Activated effector memory CD4-positive, alpha-beta T cell treated with anti-CD3 and anti-CD28 coated beads, Interleukin-2, amount 50 U/mL, for 16 hours (primary cell): ENCODE measurements at regions not wholly inside any gene's neighbourhood (a gene's known extent, or its start where the extent isn't known, plus 50 kb on each side); places are given as distances from the start of the nearest gene placed in this dataset.
"Not testable (repeated sequence)": the region's sequence is repeated elsewhere in the genome, so short reads cannot be mapped to it uniquely, and the experiment has no call there.

Source experiments
- DNase-seq: peaks from one replicate; pipeline ENCODE4 v3.0.0-alpha.2; 2020

DNA sequence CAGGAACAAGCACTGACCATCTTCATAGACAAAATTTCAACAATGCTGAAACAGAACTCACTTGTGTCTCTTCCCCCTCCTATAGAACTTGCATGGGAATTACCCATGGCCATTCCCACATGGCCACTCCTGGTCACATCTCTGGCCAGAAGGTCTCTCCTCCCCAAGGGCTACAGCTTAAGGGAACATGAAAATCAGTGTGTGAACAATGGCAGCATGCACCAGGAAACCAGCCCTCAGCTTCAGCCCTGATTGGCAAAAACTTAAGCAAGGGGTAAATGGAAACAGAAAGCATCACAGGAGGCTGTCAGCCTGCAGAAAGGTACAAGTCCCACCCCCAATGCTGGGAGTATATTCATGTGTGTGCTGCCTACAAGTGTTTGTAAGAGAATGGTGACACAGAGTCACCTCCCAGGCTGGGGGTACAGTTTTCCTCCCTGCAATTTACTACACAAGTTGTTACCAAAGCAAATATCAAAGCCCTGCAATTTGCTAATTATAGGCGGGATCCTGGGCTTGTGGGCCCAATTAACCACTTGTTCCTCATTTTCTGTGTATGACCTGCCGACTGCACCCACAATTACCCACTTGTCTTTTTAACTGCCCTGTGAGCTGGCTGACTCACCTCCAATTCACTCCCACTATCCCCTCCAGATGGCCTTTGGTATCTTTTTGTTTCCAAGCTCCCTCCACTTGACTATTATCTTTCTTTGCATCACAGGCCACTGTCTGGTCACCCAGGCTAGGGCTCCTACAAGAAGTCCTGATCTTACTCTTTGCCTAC, 84.4 kb upstream of the HES1 start:
- DNase-seq, result no peak

DNA sequence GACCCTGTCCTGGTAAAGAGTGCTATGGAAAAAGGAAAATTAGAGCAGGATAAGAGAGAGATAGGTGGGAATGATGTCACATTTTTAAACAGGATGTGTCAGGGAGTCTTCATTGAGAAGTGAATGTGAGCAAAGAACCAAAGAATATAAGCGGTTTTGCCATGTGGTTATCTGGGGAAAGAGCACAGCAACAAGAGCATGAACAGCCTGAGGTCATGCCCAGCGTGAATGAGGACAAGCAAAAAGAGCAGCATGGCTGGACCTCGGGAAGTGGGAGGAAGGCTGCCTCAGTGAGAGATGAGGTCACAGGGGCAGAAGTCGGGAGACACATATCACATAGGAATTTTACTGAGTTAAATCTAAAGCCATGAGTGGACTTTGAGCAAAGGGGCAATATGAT, 82.8 kb upstream of the HES1 start:
- no peak for DNase-seq

DNA sequence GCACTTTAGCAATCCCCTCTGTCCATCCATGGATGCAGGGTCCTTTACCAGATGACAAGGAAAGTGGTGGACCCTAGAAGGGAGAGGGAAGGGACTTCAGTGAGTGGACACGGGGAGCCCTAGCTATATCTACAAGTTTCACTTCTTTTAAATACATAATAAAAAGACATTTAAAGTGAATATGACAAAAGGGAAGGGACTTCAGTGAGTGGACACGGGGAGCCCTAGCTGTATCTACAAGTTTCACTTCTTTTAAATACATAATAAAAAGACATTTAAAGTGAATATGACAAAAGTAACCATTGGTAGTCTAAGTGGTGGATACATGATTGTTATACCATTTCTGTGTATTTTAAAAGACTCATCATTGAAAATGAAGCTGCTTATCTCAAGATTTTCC, 81.9 kb upstream of the HES1 start:
- DNase-seq, result no peak

DNA sequence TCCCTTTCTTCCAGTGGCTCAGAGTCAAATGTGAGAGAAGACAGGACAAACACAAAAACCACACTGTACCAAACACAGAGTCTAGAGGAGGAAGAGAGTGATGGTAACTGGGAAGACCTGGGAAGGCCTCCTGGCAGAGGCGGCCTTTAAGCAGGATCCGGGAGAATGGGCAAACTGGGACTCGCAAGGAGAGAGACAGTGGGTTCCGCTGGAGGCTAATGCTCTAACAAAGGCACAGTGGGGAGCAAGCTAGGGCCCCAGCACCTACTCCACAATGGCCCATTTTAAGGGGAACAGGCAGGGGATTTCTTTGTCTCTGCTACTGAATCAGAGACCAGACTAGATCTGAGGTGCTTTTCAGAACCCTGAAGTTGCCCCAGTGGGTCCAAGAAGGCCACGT, 81.4 kb upstream of the HES1 start:
- no peak for DNase-seq

DNA sequence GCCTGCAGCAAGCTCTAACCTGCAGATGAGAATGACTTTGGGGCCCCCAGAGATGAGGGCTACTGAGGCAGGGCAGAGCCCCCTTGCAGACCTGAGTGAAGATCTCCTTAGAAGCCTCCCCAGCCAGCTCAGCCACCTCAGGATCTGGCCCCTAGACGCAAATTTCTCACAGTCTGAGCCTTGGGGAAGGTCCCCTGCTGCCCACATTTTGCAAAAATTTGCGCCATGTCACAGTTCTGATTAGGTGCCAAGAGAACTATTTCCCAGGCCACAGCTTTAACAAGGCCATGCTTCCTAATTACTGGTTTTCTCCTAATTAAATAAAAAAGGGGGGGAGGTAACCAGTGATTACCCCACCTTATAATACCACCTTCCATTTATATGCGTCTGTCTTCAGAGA, 81.0 kb upstream of the HES1 start:
- no peak for DNase-seq

DNA sequence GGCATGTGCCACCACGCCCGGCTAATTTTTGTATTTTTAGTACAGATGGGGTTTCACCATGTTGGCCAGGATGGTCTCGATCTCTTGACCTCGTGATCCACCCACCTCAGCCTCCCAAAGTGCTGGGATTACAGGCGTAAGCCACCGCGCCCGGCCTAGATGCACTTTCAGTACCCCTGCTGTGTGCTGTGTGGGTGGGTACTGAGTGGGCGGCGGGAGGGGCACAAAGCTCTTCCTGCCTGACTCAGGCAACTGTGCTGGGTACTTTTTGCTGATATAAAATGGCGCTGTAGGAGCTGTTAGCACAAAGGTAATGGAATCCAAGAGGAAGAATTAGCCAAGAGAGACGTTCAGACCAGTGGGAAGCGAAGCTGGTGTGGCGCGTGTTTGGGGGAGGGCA, 79.6 kb upstream of the HES1 start:
- not testable (repeated sequence) for DNase-seq

- no peak for DNase-seq
These were observed 79.1 kb upstream of the HES1 start for GRCh38 chr3:194056731-194057415.

- no peak for DNase-seq
These were observed 78.3 kb upstream of the HES1 start for GRCh38 chr3:194057570-194058188.

- DNase-seq, result peak; percentile 66
These were observed 77.8 kb upstream of the HES1 start for GRCh38 chr3:194058189-194058571.

- no peak for DNase-seq
These were observed 77.2 kb upstream of the HES1 start for GRCh38 chr3:194058753-194059152.

- DNase-seq, result no peak
These were observed 74.4 kb upstream of the HES1 start for GRCh38 chr3:194061421-194062030.

GRCh38 chr3:194062830-194063229, 73.1 kb upstream of the HES1 start:
- DNase-seq, result no peak

GRCh38 chr3:194064380-194065332, 71.3 kb upstream of the HES1 start:
- DNase-seq, result no peak

DNA sequence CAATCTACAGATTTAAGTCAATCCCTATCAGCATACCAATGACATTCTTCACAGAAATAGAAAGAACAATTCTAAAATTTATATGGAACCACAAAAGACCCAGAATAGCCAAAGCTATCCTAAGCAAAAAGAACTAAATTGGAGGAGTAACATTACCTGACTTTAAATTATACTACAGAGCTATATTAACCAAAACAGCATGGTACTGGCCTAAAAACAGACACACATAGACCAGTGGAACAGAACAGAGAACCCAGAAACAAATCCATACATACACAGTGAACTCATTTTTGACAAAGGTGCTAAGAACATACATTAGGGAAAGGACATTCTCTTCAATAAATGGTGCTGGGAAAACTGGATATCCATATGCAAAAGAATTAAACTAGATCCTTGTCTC, 68.6 kb upstream of the HES1 start:
- DNase-seq, result not testable (repeated sequence)

DNA sequence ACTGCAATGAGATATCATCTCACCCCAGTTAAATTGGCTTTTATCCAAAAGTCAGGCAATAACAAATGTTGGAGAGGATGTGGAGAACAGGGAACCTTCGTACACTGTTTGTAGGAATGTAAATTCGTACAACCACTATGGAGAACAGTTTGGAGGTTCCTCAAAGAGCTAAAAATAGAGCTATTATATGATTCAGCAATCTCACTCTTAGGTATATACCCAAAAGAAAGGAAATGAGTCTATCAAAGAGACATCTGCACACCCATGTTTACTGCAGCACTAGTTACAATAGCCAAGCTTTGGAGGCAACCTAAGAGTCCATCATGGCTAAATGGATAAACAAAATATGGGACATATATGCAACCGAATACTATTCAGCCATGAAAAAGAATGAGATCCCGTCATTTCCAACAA, 68.0 kb upstream of the HES1 start:
- no peak for DNase-seq

DNA sequence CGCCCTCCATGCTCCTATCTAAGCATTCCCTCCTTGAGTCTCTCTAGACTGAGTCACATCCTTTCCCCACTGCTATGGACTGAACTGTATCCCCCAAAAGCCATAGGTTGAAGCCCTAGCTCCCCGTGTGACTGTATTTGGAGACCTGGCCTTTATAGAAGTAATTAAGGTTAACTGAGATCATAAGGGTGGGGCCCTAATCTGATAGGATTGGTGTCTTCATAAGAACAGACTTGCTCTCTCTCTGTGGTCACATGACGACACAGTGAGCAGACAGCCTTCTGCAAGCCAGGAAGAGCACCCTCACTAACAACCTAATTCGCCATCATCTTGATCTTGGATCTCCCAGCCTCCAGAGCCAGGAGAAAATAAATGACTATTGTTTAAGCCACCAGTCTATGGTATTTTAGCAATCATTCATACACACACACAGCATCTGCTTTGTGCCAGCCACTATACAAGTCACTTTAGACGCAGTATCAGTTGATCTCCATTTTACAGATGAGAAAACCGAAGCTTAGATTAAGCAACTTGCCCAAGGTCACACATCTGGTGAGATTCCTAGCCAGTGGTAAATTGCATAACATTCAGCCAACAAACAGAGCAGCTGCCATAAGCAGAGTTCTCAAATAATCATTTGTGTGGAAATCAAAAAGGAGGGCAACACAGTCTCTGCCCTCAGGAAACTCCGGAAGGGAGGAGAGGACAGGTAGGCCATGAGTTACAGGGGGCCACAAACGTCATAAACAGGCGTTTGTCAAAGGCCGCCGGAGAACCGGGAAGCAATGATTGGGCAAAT, 66.3 kb upstream of the HES1 start:
- no peak for DNase-seq

GRCh38 chr3:194070220-194070633, 65.7 kb upstream of the HES1 start:
- DNase-seq, result no peak

DNA sequence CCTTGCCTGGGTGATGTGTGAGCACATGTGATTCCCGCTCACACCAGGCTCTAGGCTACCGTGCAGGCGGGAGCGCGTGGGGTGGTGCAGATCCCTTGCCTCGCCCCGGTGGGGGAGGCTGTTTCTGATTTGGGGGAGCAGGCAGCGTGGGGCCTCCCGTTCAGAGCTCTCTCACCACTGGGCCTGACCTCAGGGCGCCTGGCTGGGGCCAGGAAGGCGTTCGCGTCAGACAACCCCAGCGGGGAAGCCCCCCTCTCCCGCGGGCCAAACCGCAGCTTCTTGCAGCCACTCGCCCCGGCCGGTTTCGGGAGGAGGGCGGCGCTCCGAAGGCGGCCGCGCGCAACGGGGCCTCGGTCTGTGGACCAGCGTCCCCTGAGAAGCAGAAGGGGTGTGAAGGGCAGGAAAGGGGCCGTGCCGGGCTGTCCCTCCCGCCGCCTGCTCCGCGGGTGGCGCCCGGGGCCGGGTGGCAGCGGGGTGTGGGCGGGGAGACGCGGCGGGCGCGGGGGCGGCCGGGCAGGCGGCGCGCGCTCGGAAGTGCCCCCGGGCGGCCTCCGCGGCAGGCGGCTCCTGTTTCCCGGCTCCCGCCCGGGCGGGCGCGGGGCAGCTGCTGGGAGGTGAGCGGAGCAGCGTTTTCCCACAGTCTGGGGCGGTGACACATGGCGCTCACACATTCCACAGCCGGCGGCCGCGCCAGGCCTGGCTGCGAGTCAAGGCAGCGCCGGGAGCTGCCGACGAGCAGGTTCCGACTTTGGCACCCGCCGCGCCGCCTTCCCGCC, 65.1 kb upstream of the HES1 start:
- peak; percentile 84 for DNase-seq

GRCh38 chr3:194072097-194072428, 63.9 kb upstream of the HES1 start:
- no peak for DNase-seq

GRCh38 chr3:194072691-194073279, 63.2 kb upstream of the HES1 start:
- no peak for DNase-seq

DNA sequence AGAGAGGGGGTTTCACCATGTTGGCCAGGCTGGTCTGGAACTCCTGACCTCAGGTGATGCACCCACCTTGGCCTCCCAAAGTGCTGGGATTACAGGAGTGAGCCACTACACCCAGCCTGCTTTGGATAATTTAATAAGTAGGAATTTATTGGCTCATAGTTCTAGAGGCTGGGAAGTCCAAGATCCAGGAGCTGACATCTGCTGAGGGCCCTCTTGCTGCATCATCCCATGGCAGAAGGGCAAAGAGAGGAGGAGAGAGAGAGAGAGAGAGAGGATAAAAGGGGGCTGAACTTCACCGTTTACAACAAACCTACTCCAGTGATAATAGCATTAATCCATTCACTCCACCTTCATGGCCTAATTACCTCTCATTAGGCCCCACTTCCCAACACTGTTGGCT, 62.0 kb upstream of the HES1 start:
- no peak for DNase-seq
